H54 (cell line): ENCODE measurements at regions not wholly inside any gene's neighbourhood (a gene's known extent, or its start where the extent isn't known, plus 50 kb on each side); places are given as distances from the start of the nearest gene placed in this dataset.
A peak's percentile ranks its signal among the peaks of the same experiment; 100 is the strongest.

Experiments used
- DNase-seq: peaks from one replicate; pipeline ENCODE4 v3.0.0; 2011; ENCODE audit warnings: low spot score, mixed read lengths; ENCODE audit not compliant: insufficient read length
- FAIRE-seq: peaks from 3 replicates; lab custom pipeline; 2011; peaks lifted over from hg19 to GRCh38; lab: Jason Lieb, UNC
- POLR2A ChIP-seq: IDR thresholded peaks from 2 replicates; pipeline ENCODE4 v1.6.1; 2011; ENCODE audit warnings: low read depth, mild to moderate bottlenecking, low read length

GRCh38 chr17:79214940-79215604 lies 140.4 kb downstream of the ENGASE start:
- DNase-seq (no peak), FAIRE-seq (no peak)
- no peak for TF ChIP-seq POLR2A

DNA sequence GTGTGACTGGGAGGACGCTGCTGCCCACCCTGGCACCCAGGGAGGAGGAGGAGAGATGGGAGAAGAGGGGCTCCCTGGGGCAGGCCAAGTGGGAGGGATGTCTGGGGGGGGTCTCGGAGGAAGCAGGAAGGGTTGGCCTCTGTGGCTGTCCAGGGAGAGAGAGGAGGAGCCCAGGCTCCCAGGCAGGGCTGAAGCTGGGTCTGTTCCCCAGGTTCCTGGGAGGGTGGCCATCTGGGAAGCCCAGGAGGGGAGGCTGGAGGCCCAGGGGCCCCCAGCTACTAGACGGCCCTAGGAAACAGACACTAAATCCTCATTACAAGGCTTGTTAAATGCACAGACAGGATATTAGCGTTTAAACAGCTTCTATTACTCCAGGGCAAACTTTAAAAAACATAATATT lies 139.8 kb downstream of the ENGASE start:
- DNase-seq (no peak), FAIRE-seq (no peak)
- TF ChIP-seq POLR2A = no peak

GRCh38 chr17:79213305-79213704 lies 138.7 kb downstream of the ENGASE start:
- FAIRE-seq (no peak), DNase-seq (no peak)
- TF ChIP-seq POLR2A = no peak

GRCh38 chr17:79212149-79213087 lies 137.8 kb downstream of the ENGASE start:
- TF ChIP-seq POLR2A = no peak
- no peak for FAIRE-seq
- DNase-seq = no peak

GRCh38 chr17:79211061-79211770 lies 136.6 kb downstream of the ENGASE start:
- no peak for DNase-seq
- TF ChIP-seq POLR2A = no peak
- no peak for FAIRE-seq

GRCh38 chr17:79210638-79211037 lies 136.0 kb downstream of the ENGASE start:
- TF ChIP-seq POLR2A = no peak
- FAIRE-seq = no peak
- DNase-seq = no peak

GRCh38 chr17:79207960-79208359 lies 133.3 kb downstream of the ENGASE start:
- no peak for TF ChIP-seq POLR2A
- no peak for FAIRE-seq
- DNase-seq = no peak

- FAIRE-seq = no peak
- no peak for TF ChIP-seq POLR2A
- no peak for DNase-seq
Observed at GRCh38 chr17:79205688-79206205, 131.1 kb downstream of the ENGASE start.

GRCh38 chr17:79204261-79204660 lies 129.6 kb downstream of the ENGASE start:
- no peak for FAIRE-seq
- no peak for DNase-seq
- no peak for TF ChIP-seq POLR2A

- no peak for DNase-seq
- FAIRE-seq = no peak
- TF ChIP-seq POLR2A = no peak
Observed at GRCh38 chr17:79203657-79204056, 129.0 kb downstream of the ENGASE start.

- FAIRE-seq (no peak), DNase-seq (no peak)
- TF ChIP-seq POLR2A = no peak
Observed at GRCh38 chr17:79203016-79203415, 128.4 kb downstream of the ENGASE start.

- DNase-seq = no peak
- no peak for FAIRE-seq
- TF ChIP-seq POLR2A = no peak
Observed at GRCh38 chr17:79202480-79202879, 127.9 kb downstream of the ENGASE start.

DNA sequence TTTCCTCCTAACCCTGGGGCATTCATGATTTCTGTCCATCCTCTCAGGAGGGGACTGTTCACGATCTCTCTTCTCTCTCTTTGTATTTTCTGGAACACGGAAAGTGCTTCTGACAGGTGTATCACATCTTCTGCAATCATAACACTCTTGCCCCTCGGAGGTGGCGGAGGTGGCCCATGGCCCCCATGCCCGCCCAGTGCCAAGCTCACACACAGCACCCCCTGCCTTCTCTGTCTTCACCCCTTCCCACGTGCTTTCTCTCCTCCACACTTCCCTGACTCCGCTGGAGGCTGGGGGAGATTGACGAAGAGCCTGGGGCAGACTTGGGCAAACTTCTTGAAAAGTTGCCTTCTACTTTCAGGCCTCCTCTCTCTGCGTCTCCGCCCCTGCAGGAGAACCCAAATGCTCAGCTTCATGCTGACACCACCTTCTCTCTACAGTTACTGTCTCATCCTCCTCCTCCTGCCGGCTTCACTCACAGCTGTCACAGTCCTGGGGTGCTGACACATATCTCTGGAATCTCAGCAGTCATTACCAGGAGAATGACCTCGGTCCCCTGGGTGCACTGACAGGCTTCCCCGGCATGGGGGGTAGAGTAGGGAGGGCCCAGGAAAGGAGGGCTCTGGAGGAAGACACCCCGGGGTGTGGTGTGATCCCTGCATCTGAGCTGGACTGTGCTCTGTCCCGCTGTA lies 127.1 kb downstream of the ENGASE start:
- peak; percentile 98 for DNase-seq
- TF ChIP-seq POLR2A = no peak
- FAIRE-seq = no peak
